HEK293T (cell line): ENCODE measurements at regions not wholly inside any gene's neighbourhood (a gene's known extent, or its start where the extent isn't known, plus 50 kb on each side); places are given as distances from the start of the nearest gene placed in this dataset.

Experiments used
- CTCF ChIA-PET: fragments of 350-600 bp; formaldehyde crosslinking; extraction: SDS; loops from one replicate; lab custom pipeline; 2021; ENCODE audit warnings: antibody characterized with exemption, inconsistent platforms; lab: Yijun Ruan, JAX
- POLR2A ChIA-PET: fragments of 350-600 bp; formaldehyde crosslinking; extraction: SDS; loops from one replicate; lab custom pipeline; 2020; ENCODE audit warnings: antibody characterized with exemption, inconsistent platforms; lab: Yijun Ruan, JAX
- DNase-seq: peaks from one replicate; pipeline ENCODE4 v3.0.0; 2012; ENCODE audit warnings: mixed read lengths; ENCODE audit errors: extremely low spot score
- ARNT ChIP-seq: fragments of 450-650 bp; IDR thresholded peaks from 2 replicates; pipeline ENCODE4 v1.6.1; 2017; ENCODE audit warnings: mild to moderate bottlenecking
- BHLHE40 ChIP-seq: fragments of 450-650 bp; IDR thresholded peaks from 2 replicates; pipeline ENCODE4 v1.6.1; 2016; ENCODE audit warnings: mild to moderate bottlenecking, moderate library complexity, borderline replicate concordance
- CTBP1 ChIP-seq: fragments of 450-650 bp; IDR thresholded peaks from 2 replicates; pipeline ENCODE4 v1.6.1; 2016; ENCODE audit warnings: borderline replicate concordance
- ELF4 ChIP-seq: fragments of 450-650 bp; IDR thresholded peaks from 2 replicates; pipeline ENCODE4 v1.6.1; 2017; ENCODE audit warnings: antibody characterized with exemption
- FOXA1 ChIP-seq: fragments of 450-650 bp; IDR thresholded peaks from 2 replicates; pipeline ENCODE4 v1.6.1; 2016; ENCODE audit warnings: mild to moderate bottlenecking
- FOXK2 ChIP-seq: fragments of 450-650 bp; IDR thresholded peaks from 2 replicates; pipeline ENCODE4 v1.6.1; 2016; ENCODE audit warnings: mild to moderate bottlenecking
- FOXM1 ChIP-seq: fragments of 450-650 bp; IDR thresholded peaks from 2 replicates; pipeline ENCODE4 v1.6.1; 2017; ENCODE audit warnings: mild to moderate bottlenecking, borderline replicate concordance
- HDGF ChIP-seq: fragments of 450-650 bp; IDR thresholded peaks from 2 replicates; pipeline ENCODE4 v1.6.1; 2017; ENCODE audit warnings: antibody characterized with exemption, borderline replicate concordance
- L3MBTL2 ChIP-seq: fragments of 450-650 bp; conservative IDR thresholded peaks from 2 replicates; pipeline ENCODE4 v1.6.1; 2016; ENCODE audit warnings: mild to moderate bottlenecking
- LEF1 ChIP-seq: fragments of 450-650 bp; IDR thresholded peaks from 2 replicates; pipeline ENCODE4 v1.6.1; 2017; ENCODE audit warnings: mild to moderate bottlenecking, borderline replicate concordance
- NFRKB ChIP-seq: fragments of 450-650 bp; IDR thresholded peaks from 2 replicates; pipeline ENCODE4 v1.6.1; 2016; ENCODE audit warnings: mild to moderate bottlenecking, moderate library complexity
- PKNOX1 ChIP-seq: fragments of 450-650 bp; IDR thresholded peaks from 2 replicates; pipeline ENCODE4 v1.6.1; 2016
- SP1 ChIP-seq: fragments of 450-650 bp; IDR thresholded peaks from 2 replicates; pipeline ENCODE4 v1.6.1; 2017
- SUZ12 ChIP-seq: fragments of 450-650 bp; IDR thresholded peaks from 2 replicates; pipeline ENCODE4 v1.6.1; 2016; ENCODE audit warnings: mild to moderate bottlenecking
- TARDBP ChIP-seq: fragments of 450-650 bp; IDR thresholded peaks from 2 replicates; pipeline ENCODE4 v1.6.1; 2016
- ZNF384 ChIP-seq: fragments of 450-650 bp; IDR thresholded peaks from 2 replicates; pipeline ENCODE4 v1.6.1; 2016

- TF ChIP-seq L3MBTL2 (no peak), SP1 (no peak), ARNT (no peak), FOXK2 (no peak), PKNOX1 (no peak), LEF1 (no peak), FOXA1 (no peak), ELF4 (no peak), CTBP1 (no peak), ZNF384 (no peak), BHLHE40 (no peak), NFRKB (no peak), SUZ12 (no peak), FOXM1 (no peak), HDGF (no peak), TARDBP (no peak)
- POLR2A ChIA-PET = no interaction called here
- no peak for DNase-seq
- CTCF ChIA-PET = no interaction called here
Observed at GRCh38 chr13:34208336-34208735, 390.4 kb downstream of the RFC3 start.

GRCh38 chr13:34210341-34210740 is 392.4 kb downstream of the RFC3 start:
- DNase-seq = no peak
- TF ChIP-seq ELF4 = no peak
- no peak for TF ChIP-seq FOXM1
- TF ChIP-seq BHLHE40 = no peak
- TF ChIP-seq L3MBTL2 = no peak
- TF ChIP-seq ARNT = no peak
- no peak for TF ChIP-seq NFRKB
- no peak for TF ChIP-seq ZNF384
- no peak for TF ChIP-seq FOXA1
- TF ChIP-seq SUZ12 = no peak
- TF ChIP-seq CTBP1 = no peak
- TF ChIP-seq SP1 = no peak
- TF ChIP-seq FOXK2 = no peak
- TF ChIP-seq PKNOX1 = no peak
- TF ChIP-seq TARDBP = no peak
- no peak for TF ChIP-seq LEF1
- no peak for TF ChIP-seq HDGF
- CTCF ChIA-PET = no interaction called here
- POLR2A ChIA-PET = no interaction called here

GRCh38 chr13:34214686-34215085 is 396.7 kb downstream of the RFC3 start:
- DNase-seq = no peak
- ChIA-PET CTCF (no interaction called here), POLR2A (no interaction called here)
- TF ChIP-seq BHLHE40 (no peak), NFRKB (no peak), ELF4 (no peak), SP1 (no peak), FOXA1 (no peak), SUZ12 (no peak), HDGF (no peak), LEF1 (no peak), TARDBP (no peak), ZNF384 (no peak), FOXK2 (no peak), ARNT (no peak), PKNOX1 (no peak), FOXM1 (no peak), L3MBTL2 (no peak), CTBP1 (no peak)

- DNase-seq = no peak
- CTCF ChIA-PET = no interaction called here
- POLR2A ChIA-PET = no interaction called here
- no peak for TF ChIP-seq TARDBP
- no peak for TF ChIP-seq BHLHE40
- no peak for TF ChIP-seq LEF1
- no peak for TF ChIP-seq PKNOX1
- TF ChIP-seq SP1 = no peak
- no peak for TF ChIP-seq CTBP1
- TF ChIP-seq SUZ12 = no peak
- no peak for TF ChIP-seq ZNF384
- TF ChIP-seq FOXK2 = no peak
- no peak for TF ChIP-seq FOXA1
Observed at GRCh38 chr13:34216256-34216655, 398.3 kb downstream of the RFC3 start.

- ChIA-PET POLR2A (no interaction called here), CTCF (no interaction called here)
- DNase-seq = no peak
- TF ChIP-seq FOXA1 = no peak
- no peak for TF ChIP-seq NFRKB
- TF ChIP-seq HDGF = no peak
- TF ChIP-seq ARNT = no peak
- TF ChIP-seq BHLHE40 = no peak
- no peak for TF ChIP-seq ELF4
- no peak for TF ChIP-seq CTBP1
- no peak for TF ChIP-seq TARDBP
- no peak for TF ChIP-seq FOXK2
Observed at GRCh38 chr13:34217343-34218025, 399.5 kb downstream of the RFC3 start.
